ENCODE measurements at regions not wholly inside any gene's neighbourhood (a gene's known extent, or its start where the extent isn't known, plus 50 kb on each side); places are given as distances from the start of the nearest gene placed in this dataset.

GRCh38 chr1:239707615-239708014 lies 321.2 kb downstream of the CHRM3 start:
- ATAC-seq (replicated peaks), result no peak
- H3K27me3 Mint-ChIP-seq, result no peaks in the 10 kb centered on the region
- peaks cover 50% of the 10 kb centered on the region for H3K36me3 Mint-ChIP-seq (ENCODE audit: low read depth)
- no peak overlapping the region for H3K27ac Mint-ChIP-seq
- H3K4me3 Mint-ChIP-seq, result no peak overlapping the region
- H3K9me3 Mint-ChIP-seq, result no peaks in the 10 kb centered on the region
- peaks cover 16% of the 10 kb centered on the region for H3K4me1 Mint-ChIP-seq

GRCh38 chr1:239708622-239709021 lies 322.3 kb downstream of the CHRM3 start:
- H3K4me1 Mint-ChIP-seq, result peaks cover 16% of the 10 kb centered on the region
- H3K4me3 Mint-ChIP-seq, result peak overlapping the region; percentile 62
- ATAC-seq (replicated peaks), result peak; percentile 65
- H3K27me3 Mint-ChIP-seq, result no peaks in the 10 kb centered on the region
- H3K36me3 Mint-ChIP-seq (ENCODE audit: low read depth), result peaks cover 48% of the 10 kb centered on the region
- peak overlapping the region; percentile 85 for H3K27ac Mint-ChIP-seq
- H3K9me3 Mint-ChIP-seq, result no peaks in the 10 kb centered on the region

DNA sequence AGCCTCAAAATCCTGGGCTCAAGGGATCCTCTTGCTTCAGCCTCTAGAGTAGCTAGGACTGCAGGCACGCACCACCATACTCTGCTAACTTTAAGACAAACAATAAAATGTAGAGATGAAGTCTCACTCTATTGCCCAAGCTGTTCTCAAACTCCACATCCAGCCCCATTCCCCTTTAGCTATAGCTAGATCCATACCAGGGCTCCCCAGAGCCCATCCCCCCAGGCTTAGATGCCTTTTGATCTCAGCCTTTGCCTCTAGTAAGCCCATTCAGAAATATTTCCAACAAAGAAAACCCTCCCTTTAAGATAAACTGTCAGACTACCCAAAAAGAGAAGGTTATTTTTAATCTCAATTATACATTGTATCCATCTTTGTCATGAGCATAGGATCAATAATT lies 325.4 kb downstream of the CHRM3 start:
- H3K27ac Mint-ChIP-seq, result peak overlapping the region; percentile 58
- peaks cover 16% of the 10 kb centered on the region for H3K4me1 Mint-ChIP-seq
- no peaks in the 10 kb centered on the region for H3K27me3 Mint-ChIP-seq
- H3K36me3 Mint-ChIP-seq (ENCODE audit: low read depth), result peaks cover 20% of the 10 kb centered on the region
- H3K4me3 Mint-ChIP-seq, result no peak overlapping the region
- H3K9me3 Mint-ChIP-seq, result no peaks in the 10 kb centered on the region
- ATAC-seq (replicated peaks), result no peak

- Mint-ChIP-seq H3K27ac (no peak overlapping the region), H3K27me3 (no peaks in the 10 kb centered on the region), H3K4me1 (peaks cover 24% of the 10 kb centered on the region), H3K9me3 (no peaks in the 10 kb centered on the region), H3K4me3 (no peak overlapping the region), H3K36me3 (ENCODE audit: low read depth) (peaks cover 20% of the 10 kb centered on the region)
- peak; percentile 5 for ATAC-seq (replicated peaks)
Measured at GRCh38 chr1:239717097-239717917, 330.9 kb downstream of the CHRM3 start.

GRCh38 chr1:239717918-239718184 lies 331.5 kb downstream of the CHRM3 start:
- ATAC-seq (replicated peaks), result no peak
- no peaks in the 10 kb centered on the region for H3K9me3 Mint-ChIP-seq
- H3K4me3 Mint-ChIP-seq, result no peak overlapping the region
- no peaks in the 10 kb centered on the region for H3K27me3 Mint-ChIP-seq
- H3K27ac Mint-ChIP-seq, result no peak overlapping the region
- peaks cover 26% of the 10 kb centered on the region for H3K4me1 Mint-ChIP-seq
- H3K36me3 Mint-ChIP-seq (ENCODE audit: low read depth), result peaks cover 20% of the 10 kb centered on the region

- ATAC-seq (replicated peaks), result peak; percentile 44
- peaks cover 26% of the 10 kb centered on the region for H3K4me1 Mint-ChIP-seq
- H3K4me3 Mint-ChIP-seq, result no peak overlapping the region
- H3K27me3 Mint-ChIP-seq, result no peaks in the 10 kb centered on the region
- H3K27ac Mint-ChIP-seq, result no peak overlapping the region
- H3K36me3 Mint-ChIP-seq (ENCODE audit: low read depth), result peaks cover 20% of the 10 kb centered on the region
- no peaks in the 10 kb centered on the region for H3K9me3 Mint-ChIP-seq
Measured at GRCh38 chr1:239718571-239718970, 332.2 kb downstream of the CHRM3 start.

DNA sequence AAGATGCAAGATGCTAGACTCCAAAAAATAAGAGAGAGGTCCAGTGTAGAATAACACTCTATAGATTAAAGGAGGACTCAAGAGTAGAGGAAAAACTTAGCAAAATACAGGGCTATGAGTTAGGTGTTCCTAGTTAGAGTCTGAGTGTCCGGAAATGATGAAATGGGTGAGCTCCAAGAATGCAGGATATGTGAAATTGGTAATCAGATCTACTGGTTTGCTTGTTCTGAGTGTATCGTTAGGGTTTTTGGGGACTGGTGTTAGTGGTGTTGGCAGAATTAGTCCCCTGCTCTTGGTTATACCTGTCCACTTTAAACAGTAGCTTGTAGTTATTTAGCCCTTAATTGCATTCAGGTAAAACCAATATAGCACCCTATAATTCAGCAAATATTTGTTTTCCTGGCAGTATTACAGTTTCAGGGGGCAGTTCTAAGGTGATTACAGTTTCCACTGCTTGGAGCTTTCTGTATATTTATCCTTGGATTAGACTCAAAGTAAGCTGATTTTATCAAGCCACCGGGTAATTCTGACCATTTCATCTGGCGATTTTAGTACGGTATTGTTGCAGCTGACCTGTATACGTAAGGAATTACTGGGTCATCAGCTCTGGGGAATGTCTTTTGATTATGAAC lies 332.7 kb downstream of the CHRM3 start:
- peak; percentile 85 for ATAC-seq (replicated peaks)
- Mint-ChIP-seq H3K36me3 (ENCODE audit: low read depth) (peaks cover 20% of the 10 kb centered on the region), H3K9me3 (no peaks in the 10 kb centered on the region), H3K4me1 (peaks cover 26% of the 10 kb centered on the region), H3K27ac (no peak overlapping the region), H3K27me3 (no peaks in the 10 kb centered on the region), H3K4me3 (no peak overlapping the region)

DNA sequence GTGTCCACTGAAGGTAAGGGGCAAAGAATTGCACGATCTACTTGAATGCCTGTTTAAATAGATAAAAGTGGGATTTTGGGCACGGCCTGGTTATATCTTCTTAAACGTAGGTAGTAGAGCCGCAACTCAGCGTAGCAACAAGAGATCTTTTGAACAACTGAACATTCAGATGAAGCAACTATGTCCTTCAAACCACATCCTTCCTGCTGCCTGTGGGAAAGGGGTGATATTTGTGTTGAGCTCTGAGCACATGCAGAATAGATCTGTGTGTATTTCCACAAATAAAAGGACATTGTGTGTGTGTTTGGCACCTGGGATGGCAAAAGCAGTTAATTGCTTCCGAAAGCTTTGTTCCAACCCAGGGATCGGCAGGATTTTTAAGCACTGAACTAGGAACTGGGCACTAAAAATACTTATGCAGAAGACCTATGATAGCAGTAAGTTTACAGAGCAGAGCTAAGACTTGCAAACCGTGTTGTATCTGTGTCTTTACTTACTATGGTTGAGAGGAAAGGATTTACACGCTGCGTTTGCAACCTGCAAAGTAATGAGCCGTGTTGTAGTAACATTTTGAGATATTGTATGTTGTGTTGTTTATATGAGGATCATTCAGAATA lies 333.4 kb downstream of the CHRM3 start:
- H3K9me3 Mint-ChIP-seq, result no peaks in the 10 kb centered on the region
- ATAC-seq (replicated peaks), result peak; percentile 59
- no peak overlapping the region for H3K4me3 Mint-ChIP-seq
- H3K36me3 Mint-ChIP-seq (ENCODE audit: low read depth), result peaks cover 20% of the 10 kb centered on the region
- peaks cover 26% of the 10 kb centered on the region for H3K4me1 Mint-ChIP-seq
- H3K27ac Mint-ChIP-seq, result no peak overlapping the region
- H3K27me3 Mint-ChIP-seq, result no peaks in the 10 kb centered on the region

GRCh38 chr1:239722035-239722434 lies 335.7 kb downstream of the CHRM3 start:
- H3K4me1 Mint-ChIP-seq, result peaks cover 26% of the 10 kb centered on the region
- H3K36me3 Mint-ChIP-seq (ENCODE audit: low read depth), result peaks cover 20% of the 10 kb centered on the region
- H3K27me3 Mint-ChIP-seq, result no peaks in the 10 kb centered on the region
- H3K4me3 Mint-ChIP-seq, result no peak overlapping the region
- no peaks in the 10 kb centered on the region for H3K9me3 Mint-ChIP-seq
- peak overlapping the region; percentile 38 for H3K27ac Mint-ChIP-seq
- ATAC-seq (replicated peaks), result peak; percentile 18

DNA sequence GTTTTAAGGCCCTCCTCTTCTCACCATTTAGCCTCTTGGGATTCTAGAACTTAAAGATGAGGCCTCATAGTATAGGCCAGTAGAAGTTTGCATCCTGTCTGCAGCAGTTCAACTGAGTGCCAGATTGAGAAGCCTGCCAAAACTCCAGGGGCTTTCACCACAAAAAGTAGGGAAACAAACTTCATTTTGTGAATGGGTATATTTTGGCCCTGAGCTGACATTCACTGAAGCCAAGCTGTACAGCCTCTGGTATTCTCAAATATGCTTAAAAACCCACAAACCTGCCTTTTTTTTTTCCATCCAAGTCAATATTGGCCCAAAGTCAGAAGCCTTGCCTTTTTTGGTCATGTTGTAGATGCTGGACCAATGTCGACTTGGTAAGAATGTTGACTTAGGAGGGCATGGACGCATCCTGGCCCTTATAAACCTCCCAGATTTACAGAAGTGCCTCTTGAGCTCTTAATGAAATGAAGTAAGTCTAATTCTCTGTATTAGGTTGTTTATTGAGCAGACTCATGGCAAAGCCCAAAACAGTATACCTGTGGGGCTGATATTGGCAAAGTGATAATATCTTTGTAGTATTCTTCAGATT lies 337.5 kb downstream of the CHRM3 start:
- no peaks in the 10 kb centered on the region for H3K27me3 Mint-ChIP-seq
- peaks cover 5% of the 10 kb centered on the region for H3K36me3 Mint-ChIP-seq (ENCODE audit: low read depth)

GRCh38 chr1:239725371-239725770 lies 339.0 kb downstream of the CHRM3 start:
- peaks cover 17% of the 10 kb centered on the region for H3K4me1 Mint-ChIP-seq
- H3K27ac Mint-ChIP-seq, result no peak overlapping the region
- no peak for ATAC-seq (replicated peaks)
- no peak overlapping the region for H3K4me3 Mint-ChIP-seq
- H3K27me3 Mint-ChIP-seq, result no peaks in the 10 kb centered on the region
- no peaks in the 10 kb centered on the region for H3K9me3 Mint-ChIP-seq
- H3K36me3 Mint-ChIP-seq (ENCODE audit: low read depth), result no peaks in the 10 kb centered on the region

More for the DNA sequence above, 337.5 kb downstream of the CHRM3 start:
- Mint-ChIP-seq H3K27ac (no peak overlapping the region), H3K4me3 (no peak overlapping the region), H3K4me1 (peaks cover 17% of the 10 kb centered on the region), H3K9me3 (no peaks in the 10 kb centered on the region)
- ATAC-seq (replicated peaks), result no peak

- no peak overlapping the region for H3K4me3 Mint-ChIP-seq
- no peak overlapping the region for H3K27ac Mint-ChIP-seq
- no peaks in the 10 kb centered on the region for H3K27me3 Mint-ChIP-seq
- H3K36me3 Mint-ChIP-seq (ENCODE audit: low read depth), result no peaks in the 10 kb centered on the region
- no peaks in the 10 kb centered on the region for H3K9me3 Mint-ChIP-seq
- peaks cover 15% of the 10 kb centered on the region for H3K4me1 Mint-ChIP-seq
- no peak for ATAC-seq (replicated peaks)
Measured at GRCh38 chr1:239725933-239726332, 339.6 kb downstream of the CHRM3 start.

DNA sequence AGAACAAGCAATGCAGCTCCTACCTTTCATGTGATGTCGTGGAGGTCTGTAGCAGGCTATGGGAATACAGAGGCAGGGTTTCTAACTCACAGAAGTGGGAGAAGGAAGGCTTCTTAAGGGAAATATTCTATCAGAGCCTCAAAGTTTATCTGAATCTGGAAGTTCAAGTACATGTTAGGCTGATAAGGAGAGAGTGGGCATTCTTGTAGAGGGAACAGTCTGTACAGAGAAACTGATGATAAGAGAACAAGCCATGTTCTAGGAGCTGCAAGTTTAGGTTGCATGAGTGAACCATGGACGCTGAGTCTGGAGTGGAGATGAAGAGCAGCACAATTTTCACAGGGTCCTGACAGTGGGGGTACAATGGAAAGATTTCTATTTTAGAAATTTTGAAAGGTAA lies 344.0 kb downstream of the CHRM3 start:
- Mint-ChIP-seq H3K27ac (no peak overlapping the region), H3K4me3 (no peak overlapping the region), H3K27me3 (no peaks in the 10 kb centered on the region), H3K36me3 (ENCODE audit: low read depth) (no peaks in the 10 kb centered on the region), H3K4me1 (no peaks in the 10 kb centered on the region), H3K9me3 (no peaks in the 10 kb centered on the region)
- no peak for ATAC-seq (replicated peaks)

DNA sequence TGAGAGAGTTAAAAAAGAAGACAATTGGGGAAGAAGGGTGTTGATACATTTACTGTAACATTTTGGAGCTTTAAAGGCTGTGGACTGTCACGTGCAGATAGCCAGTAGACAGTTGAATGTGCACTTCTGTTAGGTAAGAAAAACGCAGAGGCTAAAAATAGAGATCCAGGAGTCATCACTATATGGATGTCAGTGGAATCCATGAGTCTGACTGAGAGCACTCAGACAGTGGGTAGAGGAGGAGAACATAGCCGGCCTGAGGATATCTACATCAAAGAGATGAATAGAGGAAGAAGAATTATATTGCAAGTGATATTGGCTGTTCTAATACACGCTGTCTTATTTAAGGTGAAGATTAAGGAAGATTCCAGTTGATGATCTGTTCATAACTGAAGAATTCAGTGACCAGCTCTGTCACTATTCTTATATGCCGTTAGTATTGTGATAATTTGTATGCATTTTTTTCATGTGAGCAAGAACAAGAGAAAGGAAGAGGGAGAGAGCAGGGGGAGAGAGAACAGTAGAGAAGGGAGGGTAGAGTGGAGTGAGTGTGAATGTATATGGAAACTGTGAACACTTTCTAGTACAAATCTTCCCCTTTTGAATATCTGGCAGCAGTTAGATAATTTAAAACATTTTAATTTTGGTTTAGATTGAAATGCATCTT lies 344.8 kb downstream of the CHRM3 start:
- Mint-ChIP-seq H3K36me3 (ENCODE audit: low read depth) (no peaks in the 10 kb centered on the region), H3K27ac (no peak overlapping the region), H3K4me1 (no peaks in the 10 kb centered on the region), H3K4me3 (no peak overlapping the region), H3K9me3 (no peaks in the 10 kb centered on the region), H3K27me3 (no peaks in the 10 kb centered on the region)
- ATAC-seq (replicated peaks), result no peak
